H9 (cell line): ENCODE measurements at regions not wholly inside any gene's neighbourhood (a gene's known extent, or its start where the extent isn't known, plus 50 kb on each side); places are given as distances from the start of the nearest gene placed in this dataset.

Experiments
- DNase-seq: peaks from one replicate; pipeline ENCODE4 v3.0.0-alpha.2; 2017
- H2AFZ ChIP-seq: one replicate; pipeline ENCODE4 v1.6.1; 2013; ENCODE audit warnings: mild to moderate bottlenecking, low read length, control low read depth, moderate library complexity
- H2AK5ac ChIP-seq: 2 replicates; pipeline ENCODE4 v1.6.1; 2013; ENCODE audit warnings: low read length, control low read depth, mixed read lengths; ENCODE audit not compliant: insufficient read length
- H2BK120ac ChIP-seq: one replicate; pipeline ENCODE4 v1.6.1; 2013; ENCODE audit warnings: low read depth, mild to moderate bottlenecking, low read length, control low read depth, inconsistent platforms; ENCODE audit not compliant: poor library complexity, severe bottlenecking
- H2BK12ac ChIP-seq: 2 replicates; pipeline ENCODE4 v1.6.1; 2013; ENCODE audit warnings: low read length, control low read depth, mixed read lengths, low read depth; ENCODE audit not compliant: insufficient read length
- H2BK15ac ChIP-seq: 2 replicates; pipeline ENCODE4 v1.6.1; 2013; ENCODE audit warnings: low read depth, low read length, control low read depth
- H2BK20ac ChIP-seq: one replicate; pipeline ENCODE4 v1.6.1; 2013; ENCODE audit warnings: low read depth, mild to moderate bottlenecking, low read length, control low read depth, inconsistent platforms; ENCODE audit not compliant: poor library complexity, severe bottlenecking
- H2BK5ac ChIP-seq: 2 replicates; pipeline ENCODE4 v1.6.1; 2013; ENCODE audit warnings: low read length, control low read depth, mixed read lengths; ENCODE audit not compliant: insufficient read length
- H3K14ac ChIP-seq: 2 replicates; pipeline ENCODE4 v1.6.1; 2013; ENCODE audit warnings: low read length, control low read depth; ENCODE audit not compliant: insufficient read depth
- H3K18ac ChIP-seq: 2 replicates; pipeline ENCODE4 v1.6.1; 2013; ENCODE audit warnings: low read depth, mild to moderate bottlenecking, mixed read lengths, low read length, control low read depth; ENCODE audit not compliant: insufficient read length
- H3K23ac ChIP-seq: 2 replicates; pipeline ENCODE4 v1.6.1; 2013; ENCODE audit warnings: low read length, control low read depth, mixed read lengths, low read depth; ENCODE audit not compliant: insufficient read length
- H3K23me2 ChIP-seq: 2 replicates; pipeline ENCODE4 v1.6.1; 2013; ENCODE audit warnings: low read depth, mild to moderate bottlenecking, mixed read lengths, low read length, control low read depth; ENCODE audit not compliant: insufficient read length, poor library complexity, severe bottlenecking
- H3K27ac ChIP-seq: 2 replicates; pipeline ENCODE4 v1.5.1; 2013; ENCODE audit warnings: low read length, control low read depth, mixed read lengths, low read depth; ENCODE audit not compliant: insufficient read length
- H3K27me3 ChIP-seq: 2 replicates; pipeline ENCODE4 v1.6.1; 2013; ENCODE audit warnings: low read length, control low read depth, inconsistent platforms; ENCODE audit not compliant: insufficient read depth
- H3K4ac ChIP-seq: 2 replicates; pipeline ENCODE4 v1.6.1; 2013; ENCODE audit warnings: low read depth, mild to moderate bottlenecking, control low read depth, inconsistent platforms, low read length, moderate library complexity
- H3K4me1 ChIP-seq: 2 replicates; pipeline ENCODE4 v1.6.1; 2013; ENCODE audit warnings: low read length, control low read depth, inconsistent platforms; ENCODE audit not compliant: insufficient read depth
- H3K4me2 ChIP-seq: 2 replicates; pipeline ENCODE4 v1.6.1; 2013; ENCODE audit warnings: low read length, control low read depth, mixed read lengths; ENCODE audit not compliant: insufficient read length, insufficient read depth
- H3K56ac ChIP-seq: 2 replicates; pipeline ENCODE4 v1.6.1; 2013; ENCODE audit warnings: low read depth, mild to moderate bottlenecking, mixed read lengths, low read length, control low read depth; ENCODE audit not compliant: insufficient read length
- H3K79me1 ChIP-seq: 2 replicates; pipeline ENCODE4 v1.6.1; 2013; ENCODE audit warnings: low read depth, mild to moderate bottlenecking, moderate library complexity, low read length, control low read depth, inconsistent platforms; ENCODE audit not compliant: insufficient read depth, poor library complexity, severe bottlenecking
- H3K79me2 ChIP-seq: 2 replicates; pipeline ENCODE4 v1.6.1; 2013; ENCODE audit warnings: low read length, control low read depth, inconsistent platforms; ENCODE audit not compliant: insufficient read depth
- H3K9ac ChIP-seq: 2 replicates; pipeline ENCODE4 v1.6.1; 2013; ENCODE audit warnings: low read length, control low read depth, mixed read lengths; ENCODE audit not compliant: insufficient read length; ENCODE audit errors: extremely low read depth
- H3K9me3 ChIP-seq: one replicate; pipeline ENCODE4 v1.6.1; 2013; ENCODE audit warnings: low read depth, low read length, inconsistent platforms; ENCODE audit not compliant: control insufficient read depth
- H3T11ph ChIP-seq: one replicate; pipeline ENCODE4 v1.6.1; 2013; ENCODE audit warnings: mild to moderate bottlenecking, low read length, control low read depth, inconsistent platforms
- H4K20me1 ChIP-seq: one replicate; pipeline ENCODE4 v1.6.1; 2013; ENCODE audit not compliant: control insufficient read depth, insufficient read length, insufficient read depth
- H4K5ac ChIP-seq: 2 replicates; pipeline ENCODE4 v1.6.1; 2013; ENCODE audit warnings: low read depth, mild to moderate bottlenecking, mixed read lengths, low read length, control low read depth; ENCODE audit not compliant: insufficient read length
- H4K8ac ChIP-seq: replicated peaks from 2 replicates; pipeline ENCODE4 v1.6.1; 2013; ENCODE audit warnings: low read length, control low read depth, mixed read lengths, low read depth; ENCODE audit not compliant: insufficient read length
- H4K91ac ChIP-seq: 2 replicates; pipeline ENCODE4 v1.6.1; 2013; ENCODE audit warnings: low read depth, mild to moderate bottlenecking, moderate library complexity, mixed read lengths, low read length, control low read depth; ENCODE audit not compliant: insufficient read length
- H3K27ac Mint-ChIP-seq, 3 experiments: 2 replicates in 2 of 3; 3 replicates in 1 of 3; pipeline ENCODE4 v1.8.0; 2020 to 2021; ENCODE audit warnings: mixed read lengths in 3 of 3, mild to moderate bottlenecking in 1 of 3, moderate library complexity in 1 of 3
- H3K27me3 Mint-ChIP-seq: 2 replicates; pipeline ENCODE4 v1.8.0; 2021; ENCODE audit warnings: low read depth, mild to moderate bottlenecking, moderate library complexity, mixed read lengths
- H3K36me3 Mint-ChIP-seq, 3 experiments: 2 replicates in 2 of 3; 3 replicates in 1 of 3; pipeline ENCODE4 v1.8.0; 2020 to 2021; ENCODE audit warnings: low read depth in 3 of 3, mixed read lengths in 3 of 3; ENCODE audit not compliant: insufficient read depth in 1 of 3
- H3K4me1 Mint-ChIP-seq, 2 experiments: 2 replicates each; pipeline ENCODE4 v1.8.0; 2020; ENCODE audit warnings: mixed read lengths in 2 of 2
- H3K4me3 Mint-ChIP-seq, 2 experiments: 2 replicates in 1 of 2; 3 replicates in 1 of 2; pipeline ENCODE4 v1.8.0; 2020 to 2021; ENCODE audit warnings: mild to moderate bottlenecking in 2 of 2, mixed read lengths in 2 of 2, moderate library complexity in 1 of 2
- H3K9me3 Mint-ChIP-seq, 2 experiments: 2 replicates in 1 of 2; 3 replicates in 1 of 2; pipeline ENCODE4 v1.8.0; 2020; ENCODE audit warnings: mild to moderate bottlenecking in 2 of 2, mixed read lengths in 2 of 2, moderate library complexity in 1 of 2
- CTCF ChIP-seq: fragments of 200-600 bp; sonication (generic); conservative IDR thresholded peaks from 3 replicates; pipeline ENCODE4 v1.8.0; 2021; ENCODE audit warnings: antibody characterized with exemption, mild to moderate bottlenecking

- no peak overlapping the region for H3K23ac ChIP-seq
- no peaks in the 10 kb centered on the region for H3K9me3 ChIP-seq
- H2BK20ac ChIP-seq = no peak overlapping the region
- no peak overlapping the region for H4K8ac ChIP-seq
- no peak overlapping the region for H2AK5ac ChIP-seq
- no peak for TF ChIP-seq CTCF
- no peak overlapping the region for H3K56ac ChIP-seq
- H3K9ac ChIP-seq = no peak overlapping the region
- DNase-seq = no peak
- no peak overlapping the region for H3K4me3 Mint-ChIP-seq
- H3K27ac ChIP-seq = no peak overlapping the region
- no peak overlapping the region for H4K91ac ChIP-seq
- no peak overlapping the region for H3K27ac Mint-ChIP-seq
- no peaks in the 10 kb centered on the region for H3K4me1 Mint-ChIP-seq
- no peak overlapping the region for H3T11ph ChIP-seq
- no peaks in the 10 kb centered on the region for H4K20me1 ChIP-seq
- H3K27me3 Mint-ChIP-seq = no peaks in the 10 kb centered on the region
- no peak overlapping the region for H2BK15ac ChIP-seq
- H2BK5ac ChIP-seq = no peak overlapping the region
- no peak overlapping the region for H3K14ac ChIP-seq
- H4K5ac ChIP-seq = no peak overlapping the region
- H3K79me1 ChIP-seq = no peaks in the 10 kb centered on the region
- H3K4me2 ChIP-seq = no peak overlapping the region
- H3K4ac ChIP-seq = no peak overlapping the region
- no peak overlapping the region for H2BK120ac ChIP-seq
- no peaks in the 10 kb centered on the region for H3K27me3 ChIP-seq
- no peaks in the 10 kb centered on the region for H3K23me2 ChIP-seq
- H3K79me2 ChIP-seq = no peaks in the 10 kb centered on the region
- H2AFZ ChIP-seq = no peak overlapping the region
- H3K18ac ChIP-seq = no peak overlapping the region
- no peaks in the 10 kb centered on the region; a peak in 1 of 7 replicates for H3K36me3 Mint-ChIP-seq
- no peak overlapping the region for H2BK12ac ChIP-seq
- H3K4me1 ChIP-seq = no peaks in the 10 kb centered on the region
- H3K9me3 Mint-ChIP-seq = peaks cover 2 to 43% of the 10 kb centered on the region in 2 experiments; a peak in 4 of 5 replicates
Observed at GRCh38 chrX:122545778-122546177, 638.3 kb upstream of the GRIA3 start.
